ENCODE measurements at regions not wholly inside any gene's neighbourhood (a gene's known extent, or its start where the extent isn't known, plus 50 kb on each side); places are given as distances from the start of the nearest gene placed in this dataset.
"Not testable (repeated sequence)": the region's sequence is repeated elsewhere in the genome, so short reads cannot be mapped to it uniquely, and the experiment has no call there.

- not testable (repeated sequence) for H3K27me3 Mint-ChIP-seq, ATAC-seq, DNase-seq, H3K27ac Mint-ChIP-seq, H3K4me1 Mint-ChIP-seq, H3K9me3 Mint-ChIP-seq, H3K4me3 Mint-ChIP-seq
Observed at GRCh38 chrX:83954116-83954515, 93.2 kb downstream of the CYLC1 start.

GRCh38 chrX:83966347-83966746 is 105.4 kb downstream of the CYLC1 start:
- Mint-ChIP-seq H3K4me1 (no peaks in the 10 kb centered on the region), H3K4me3 (no peak overlapping the region), H3K27ac (no peak overlapping the region), H3K9me3 (peaks cover 0 to 4% of the 10 kb centered on the region in 2 donors), H3K27me3 (no peaks in the 10 kb centered on the region)
- DNase-seq (no peak), ATAC-seq (no peak)

GRCh38 chrX:83984961-83985360 is 124.0 kb downstream of the CYLC1 start:
- H3K9me3 Mint-ChIP-seq: no peaks in the 10 kb centered on the region
- H3K4me1 Mint-ChIP-seq: no peaks in the 10 kb centered on the region
- peak overlapping the region in 1 of 2 donors; percentile 63 for H3K27ac Mint-ChIP-seq
- H3K4me3 Mint-ChIP-seq: no peak overlapping the region
- ATAC-seq: no peak
- H3K27me3 Mint-ChIP-seq: no peaks in the 10 kb centered on the region
- no peak for DNase-seq

- not testable (repeated sequence) for H3K9me3 Mint-ChIP-seq, H3K4me1 Mint-ChIP-seq, H3K27me3 Mint-ChIP-seq, H3K4me3 Mint-ChIP-seq, DNase-seq, H3K27ac Mint-ChIP-seq, ATAC-seq
Observed at GRCh38 chrX:83990178-83990577, 129.2 kb downstream of the CYLC1 start.

GRCh38 chrX:83997781-83998180 is 136.8 kb downstream of the CYLC1 start:
- H3K27me3 Mint-ChIP-seq: no peaks in the 10 kb centered on the region
- H3K27ac Mint-ChIP-seq: no peak overlapping the region
- H3K9me3 Mint-ChIP-seq: no peaks in the 10 kb centered on the region
- DNase-seq (no peak), ATAC-seq (no peak)
- no peak overlapping the region for H3K4me3 Mint-ChIP-seq
- H3K4me1 Mint-ChIP-seq: no peaks in the 10 kb centered on the region

Data from stimulated activated naive CD8-positive, alpha-beta T cell treated with anti-CD3 and anti-CD28 coated beads, Interleukin-15, amount 100 ng/mL, for 72 hours (primary cell).